Mucosa of stomach (tissue), 1 donor: ENCODE measurements at regions not wholly inside any gene's neighbourhood (a gene's known extent, or its start where the extent isn't known, plus 50 kb on each side); places are given as distances from the start of the nearest gene placed in this dataset.

Source experiments
- H3K27me3 ChIP-seq: one replicate; pipeline ENCODE4 v1.7.0; 2013; ENCODE audit warnings: mild to moderate bottlenecking, low read length; ENCODE audit not compliant: control insufficient read depth, insufficient read depth
- H3K36me3 ChIP-seq: one replicate; pipeline ENCODE4 v1.7.0; 2013; ENCODE audit warnings: low read length; ENCODE audit not compliant: control insufficient read depth, insufficient read depth
- H3K4me1 ChIP-seq: one replicate; pipeline ENCODE4 v1.7.0; 2013; ENCODE audit warnings: mild to moderate bottlenecking, low read length; ENCODE audit not compliant: control insufficient read depth, insufficient read depth
- H3K4me3 ChIP-seq: one replicate; pipeline ENCODE4 v1.7.0; 2013; ENCODE audit warnings: low read length
- H3K9ac ChIP-seq: one replicate; pipeline ENCODE4 v1.7.0; 2013; ENCODE audit warnings: mild to moderate bottlenecking, low read length, moderate library complexity
- H3K9me3 ChIP-seq: one replicate; pipeline ENCODE4 v1.7.0; 2013; ENCODE audit warnings: mild to moderate bottlenecking, low read length, moderate library complexity; ENCODE audit not compliant: control insufficient read depth
- donor health status: Pancreatic carcinoma.

- Histone ChIP-seq H3K9ac (no peak overlapping the region), H3K9me3 (no peaks in the 10 kb centered on the region), H3K27me3 (no peaks in the 10 kb centered on the region), H3K36me3 (no peaks in the 10 kb centered on the region), H3K4me3 (no peak overlapping the region), H3K4me1 (no peaks in the 10 kb centered on the region)
Observed at GRCh38 chr16:35314298-35314697, 1854.9 kb downstream of the TP53TG3F start.

DNA sequence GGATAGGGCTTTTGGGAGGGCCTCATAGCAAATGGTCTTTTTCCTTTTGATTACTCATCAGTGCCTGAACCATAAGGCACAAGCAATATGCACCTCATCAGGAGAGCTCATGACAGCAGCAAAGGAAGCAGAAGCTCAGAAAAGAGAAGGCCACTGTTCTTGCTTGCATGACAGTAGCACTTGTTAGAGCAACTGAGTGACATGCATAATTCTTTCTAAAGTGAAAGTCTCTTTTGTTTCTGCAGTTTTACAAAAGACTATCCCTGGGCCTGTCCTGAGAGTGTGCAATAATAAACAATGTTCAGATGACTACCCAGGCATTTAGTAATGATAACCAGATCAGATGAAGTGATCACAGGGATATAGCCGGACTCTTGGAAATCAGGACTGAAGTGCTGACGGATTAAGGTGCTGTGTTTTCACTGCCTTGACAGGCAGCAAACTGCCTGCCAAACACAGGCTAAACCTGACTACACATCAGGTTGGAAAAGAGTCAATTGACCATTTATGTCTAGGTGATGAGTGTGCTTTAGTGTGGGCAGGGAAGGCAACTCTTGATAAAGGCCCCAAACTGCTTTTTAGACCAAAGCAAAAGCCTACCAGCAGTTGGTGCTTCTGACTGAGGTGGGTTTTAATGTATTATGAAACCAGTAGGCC lies 1860.3 kb downstream of the TP53TG3F start:
- Histone ChIP-seq H3K9ac (no peak overlapping the region), H3K27me3 (no peaks in the 10 kb centered on the region), H3K9me3 (no peaks in the 10 kb centered on the region), H3K4me3 (no peak overlapping the region), H3K36me3 (no peaks in the 10 kb centered on the region), H3K4me1 (no peaks in the 10 kb centered on the region)

- Histone ChIP-seq H3K27me3 (no peaks in the 10 kb centered on the region), H3K4me1 (no peaks in the 10 kb centered on the region), H3K9ac (no peak overlapping the region), H3K36me3 (no peaks in the 10 kb centered on the region), H3K9me3 (no peaks in the 10 kb centered on the region), H3K4me3 (no peak overlapping the region)
Observed at GRCh38 chr16:35325936-35326335, 1866.5 kb downstream of the TP53TG3F start.

GRCh38 chr16:35339337-35339736 lies 1879.9 kb downstream of the TP53TG3F start:
- Histone ChIP-seq H3K9ac (no peak overlapping the region), H3K4me1 (no peaks in the 10 kb centered on the region)

GRCh38 chr16:35342012-35342411 lies 1882.6 kb downstream of the TP53TG3F start:
- no peaks in the 10 kb centered on the region for H3K36me3 ChIP-seq
- no peak overlapping the region for H3K9ac ChIP-seq
- no peaks in the 10 kb centered on the region for H3K4me1 ChIP-seq
- no peak overlapping the region for H3K4me3 ChIP-seq
- no peaks in the 10 kb centered on the region for H3K27me3 ChIP-seq
- no peaks in the 10 kb centered on the region for H3K9me3 ChIP-seq

More at GRCh38 chr16:35339337-35339736, 1879.9 kb downstream of the TP53TG3F start:
- H3K4me3 ChIP-seq: no peak overlapping the region
- H3K36me3 ChIP-seq: no peaks in the 10 kb centered on the region
- no peaks in the 10 kb centered on the region for H3K9me3 ChIP-seq
- no peaks in the 10 kb centered on the region for H3K27me3 ChIP-seq

DNA sequence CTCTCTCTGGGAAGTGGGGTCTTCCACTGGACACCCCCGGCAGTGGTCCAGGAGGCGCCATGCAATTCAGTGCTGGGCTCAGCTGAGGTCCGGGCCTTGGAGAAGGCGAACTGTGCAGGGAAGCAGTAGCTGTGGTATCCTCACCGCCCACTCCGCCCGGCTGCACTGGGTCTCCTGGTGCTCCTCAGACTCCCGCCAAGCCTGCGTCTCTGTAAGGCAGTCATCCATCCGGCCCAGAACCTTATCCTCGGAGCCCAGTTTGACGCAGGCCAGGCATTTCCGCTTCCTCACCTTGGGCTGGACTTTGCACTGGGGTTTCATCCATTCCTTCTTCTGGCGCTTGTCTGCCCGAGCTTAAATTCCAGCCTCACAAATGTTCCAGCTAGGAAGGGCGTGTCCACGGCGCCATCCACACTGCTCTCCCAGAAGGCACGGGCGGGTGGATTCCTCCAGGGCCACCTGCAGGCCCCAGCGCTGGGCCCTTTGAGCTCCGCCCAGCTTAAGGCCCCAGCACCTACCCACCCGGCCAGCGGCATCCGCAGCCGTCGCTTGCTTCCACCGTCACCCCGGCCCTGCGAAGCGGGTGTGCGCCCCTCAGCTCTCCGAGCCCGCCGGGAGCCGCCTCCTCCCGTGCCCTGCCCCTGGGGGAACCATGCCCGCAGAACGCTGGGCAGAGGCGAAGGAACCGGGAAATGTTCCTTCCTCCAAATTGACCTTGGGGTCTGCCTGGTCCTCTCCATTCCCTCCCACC lies 1884.8 kb downstream of the TP53TG3F start:
- no peaks in the 10 kb centered on the region for H3K9me3 ChIP-seq
- H3K4me3 ChIP-seq: no peak overlapping the region
- no peak overlapping the region for H3K9ac ChIP-seq
- no peaks in the 10 kb centered on the region for H3K27me3 ChIP-seq
- no peaks in the 10 kb centered on the region for H3K36me3 ChIP-seq
- H3K4me1 ChIP-seq: no peaks in the 10 kb centered on the region

GRCh38 chr16:35352431-35352830 lies 1893.0 kb downstream of the TP53TG3F start:
- no peak overlapping the region for H3K9ac ChIP-seq
- no peaks in the 10 kb centered on the region for H3K9me3 ChIP-seq
- H3K4me3 ChIP-seq: no peak overlapping the region
- no peaks in the 10 kb centered on the region for H3K27me3 ChIP-seq
- no peaks in the 10 kb centered on the region for H3K36me3 ChIP-seq
- H3K4me1 ChIP-seq: no peaks in the 10 kb centered on the region

GRCh38 chr16:35363510-35363909 lies 1904.1 kb downstream of the TP53TG3F start:
- Histone ChIP-seq H3K9ac (no peak overlapping the region), H3K36me3 (no peaks in the 10 kb centered on the region), H3K4me1 (no peaks in the 10 kb centered on the region), H3K9me3 (no peaks in the 10 kb centered on the region), H3K27me3 (no peaks in the 10 kb centered on the region), H3K4me3 (no peak overlapping the region)

GRCh38 chr16:35364263-35364662 lies 1904.9 kb downstream of the TP53TG3F start:
- H3K4me1 ChIP-seq: no peaks in the 10 kb centered on the region
- no peaks in the 10 kb centered on the region for H3K27me3 ChIP-seq
- H3K36me3 ChIP-seq: no peaks in the 10 kb centered on the region
- no peak overlapping the region for H3K4me3 ChIP-seq
- no peak overlapping the region for H3K9ac ChIP-seq
- H3K9me3 ChIP-seq: no peaks in the 10 kb centered on the region

GRCh38 chr16:35365675-35366074 lies 1906.3 kb downstream of the TP53TG3F start:
- no peaks in the 10 kb centered on the region for H3K27me3 ChIP-seq

GRCh38 chr16:35370617-35371016 lies 1911.2 kb downstream of the TP53TG3F start:
- Histone ChIP-seq H3K36me3 (no peaks in the 10 kb centered on the region), H3K27me3 (no peaks in the 10 kb centered on the region), H3K4me1 (no peaks in the 10 kb centered on the region), H3K4me3 (no peak overlapping the region), H3K9ac (no peak overlapping the region), H3K9me3 (no peaks in the 10 kb centered on the region)

More at GRCh38 chr16:35365675-35366074, 1906.3 kb downstream of the TP53TG3F start:
- Histone ChIP-seq H3K4me1 (no peaks in the 10 kb centered on the region), H3K4me3 (no peak overlapping the region), H3K36me3 (no peaks in the 10 kb centered on the region), H3K9ac (no peak overlapping the region), H3K9me3 (no peaks in the 10 kb centered on the region)

GRCh38 chr16:35377142-35377541 lies 1917.7 kb downstream of the TP53TG3F start:
- H3K9ac ChIP-seq: no peak overlapping the region

More at GRCh38 chr16:35377142-35377541, 1917.7 kb downstream of the TP53TG3F start:
- Histone ChIP-seq H3K4me3 (no peak overlapping the region), H3K4me1 (no peaks in the 10 kb centered on the region), H3K27me3 (no peaks in the 10 kb centered on the region), H3K36me3 (no peaks in the 10 kb centered on the region), H3K9me3 (no peaks in the 10 kb centered on the region)
